ENCODE measurements at regions not wholly inside any gene's neighbourhood (a gene's known extent, or its start where the extent isn't known, plus 50 kb on each side); places are given as distances from the start of the nearest gene placed in this dataset.

DNA sequence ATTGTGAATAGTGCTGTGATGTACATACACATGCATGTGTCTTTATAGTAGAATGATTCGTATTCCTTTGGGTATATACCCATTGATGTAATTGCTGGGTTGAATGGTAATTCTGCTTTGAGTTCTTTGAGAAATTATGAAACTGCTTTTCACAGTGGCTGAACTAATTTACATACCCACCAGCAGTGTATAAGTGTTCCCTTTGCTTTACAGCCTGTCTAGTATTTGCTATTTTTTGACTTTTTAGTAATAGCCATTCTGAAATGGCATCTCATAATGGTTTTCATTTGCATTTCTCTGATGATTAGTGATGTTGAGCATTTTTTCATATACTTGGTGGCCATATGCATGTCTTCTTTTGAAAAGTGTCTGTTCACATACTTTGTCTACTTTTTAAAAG is 54.5 kb upstream of the FAM78B start:
- DNase-seq (ENCODE audit: extremely low read depth, low read depth, low spot score): no peak

DNA sequence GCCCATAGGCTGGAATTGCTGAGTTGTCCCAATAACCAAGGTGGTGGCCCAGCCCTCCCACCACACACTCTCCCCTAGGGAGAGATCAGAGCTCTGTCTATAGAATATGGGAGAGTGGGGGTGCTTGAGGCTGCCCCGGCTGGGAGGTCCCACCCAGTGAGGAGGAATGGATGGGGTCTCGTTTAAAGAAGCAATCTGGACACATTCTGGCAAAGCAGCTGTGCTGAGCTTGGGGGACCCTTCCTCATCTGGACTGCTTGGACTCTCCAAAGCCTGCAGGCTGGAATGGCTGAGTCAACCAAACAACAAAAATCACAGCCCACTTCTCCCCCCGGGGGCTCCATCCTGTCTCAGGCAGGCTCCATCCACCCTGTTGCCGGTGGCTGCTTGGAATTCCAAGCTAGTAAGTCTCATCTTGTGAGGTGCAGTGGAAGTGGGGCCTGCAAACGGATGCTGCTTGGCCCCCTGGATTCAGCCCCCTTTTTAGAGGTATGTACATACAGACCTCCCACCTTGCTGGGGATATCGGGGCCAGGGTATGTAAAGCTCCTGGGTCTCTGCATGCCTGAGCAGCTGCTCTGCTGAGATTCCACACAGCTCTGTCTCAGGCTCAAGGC is 67.1 kb upstream of the FAM78B start:
- DNase-seq (ENCODE audit: extremely low read depth, low read depth, low spot score): no peak

DNA sequence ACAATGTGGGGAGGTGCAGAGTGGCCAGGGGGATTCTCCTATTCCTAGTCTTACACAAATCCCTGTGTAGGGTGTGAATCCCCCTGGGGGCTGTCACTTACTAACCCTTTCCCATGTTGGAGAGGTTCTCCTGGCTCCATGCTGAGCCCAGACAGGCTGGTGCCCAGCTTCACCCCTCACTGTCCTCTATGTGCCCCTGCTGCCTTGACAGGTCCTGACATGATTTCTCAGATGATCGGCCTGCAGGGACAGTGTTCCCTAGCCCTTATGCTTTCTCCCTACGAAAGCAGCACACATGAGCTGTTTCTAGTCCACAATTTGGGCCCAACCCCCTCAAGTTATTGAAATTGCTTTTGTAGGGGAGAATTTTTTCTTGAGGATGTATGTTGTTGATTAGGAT is 68.9 kb upstream of the FAM78B start:
- DNase-seq (ENCODE audit: extremely low read depth, low read depth, low spot score): no peak

DNA sequence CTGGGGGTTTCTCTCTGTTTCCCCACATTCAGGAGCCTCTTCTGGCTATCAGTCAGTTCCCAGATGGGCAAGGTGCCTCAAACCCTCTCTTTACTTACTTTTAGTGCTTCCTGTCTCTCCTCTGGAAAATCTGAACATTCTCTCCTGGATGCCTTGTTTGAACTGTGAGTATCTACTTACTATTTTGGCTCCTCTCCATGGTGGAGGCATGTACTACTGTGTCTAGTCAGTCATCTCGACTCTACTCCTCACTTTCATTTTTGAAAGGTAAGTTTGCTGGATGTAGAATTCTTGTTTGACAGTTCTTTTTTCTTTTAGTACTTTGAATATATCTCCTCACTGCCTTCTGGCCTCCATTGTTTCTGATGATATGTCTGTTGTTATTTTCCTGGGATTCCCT is 70.9 kb upstream of the FAM78B start:
- DNase-seq (ENCODE audit: extremely low read depth, low read depth, low spot score): no peak

DNA sequence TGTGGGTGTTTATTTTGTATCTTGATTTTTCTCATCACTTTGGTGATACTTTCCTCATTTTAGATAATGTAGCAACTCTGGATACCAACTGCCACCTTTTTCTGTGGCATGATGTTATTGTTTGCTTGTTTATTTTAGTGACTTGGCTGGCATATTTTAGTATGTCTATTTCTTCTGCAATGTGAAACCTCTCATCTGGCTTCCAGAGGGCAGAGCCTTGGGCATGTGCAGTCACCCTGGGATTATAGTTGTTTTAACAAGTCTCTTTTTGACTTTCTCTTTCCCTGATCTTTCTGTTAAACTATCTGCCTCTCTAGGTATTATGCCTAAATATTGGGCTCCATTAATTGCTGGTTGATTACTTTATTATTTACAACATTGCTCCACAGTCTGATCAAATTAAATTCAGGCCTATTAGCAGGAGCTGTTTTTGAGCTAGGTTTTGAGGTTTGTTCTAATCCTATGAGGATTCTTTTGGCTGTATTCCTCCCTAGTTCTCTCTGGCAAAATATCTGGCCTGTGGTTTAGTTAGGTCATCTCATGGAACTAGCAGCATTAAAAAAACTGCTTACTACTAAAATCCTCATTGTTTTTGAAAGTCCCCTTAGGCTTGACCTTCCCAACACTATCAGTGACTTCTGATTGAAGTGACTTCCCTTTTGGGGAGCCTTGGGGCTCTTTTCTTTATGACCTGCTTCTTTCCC is 86.4 kb upstream of the FAM78B start:
- DNase-seq (ENCODE audit: extremely low read depth, low read depth, low spot score): no peak

DNA sequence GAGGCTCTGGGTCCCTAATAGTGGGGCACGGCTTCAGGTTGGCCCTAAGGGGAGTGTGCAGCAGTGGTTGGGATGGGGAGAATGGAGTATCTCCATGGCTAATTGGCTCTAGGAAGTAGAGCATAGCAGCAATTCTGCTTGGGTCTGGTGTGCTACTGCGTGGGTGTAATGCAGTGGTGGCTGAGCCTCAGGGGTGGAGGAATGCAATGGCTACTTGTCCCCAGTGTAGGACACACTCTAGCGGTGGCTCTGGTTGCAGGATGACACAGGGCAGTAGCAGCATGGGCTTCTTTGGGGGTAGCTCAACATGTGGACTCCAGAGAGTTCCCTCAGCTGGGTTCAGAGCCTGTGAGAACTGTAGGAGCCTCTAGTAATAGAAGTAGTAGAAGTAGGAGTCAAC is 91.2 kb upstream of the FAM78B start:
- no peak for DNase-seq (ENCODE audit: extremely low read depth, low read depth, low spot score)

DNA sequence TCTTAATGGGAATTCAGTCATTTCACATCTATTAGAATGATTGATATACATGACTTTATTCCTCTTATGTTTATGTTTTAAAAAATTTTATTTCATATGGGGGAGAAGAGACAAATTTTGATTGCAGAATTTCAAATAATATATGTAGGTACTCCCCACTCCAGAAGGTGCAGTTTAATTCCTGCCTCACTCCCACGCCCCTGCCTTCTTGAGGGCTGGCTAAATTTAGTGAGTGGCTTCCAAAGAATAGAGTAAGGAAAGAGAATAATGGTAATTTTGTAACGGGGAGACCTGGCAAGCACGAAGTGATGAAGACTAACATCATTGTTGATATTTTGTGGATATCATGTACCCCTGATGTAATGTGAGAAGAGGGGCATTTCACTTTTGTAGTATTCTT is 94.7 kb upstream of the FAM78B start:
- no peak for DNase-seq (ENCODE audit: extremely low read depth, low read depth, low spot score)

DNA sequence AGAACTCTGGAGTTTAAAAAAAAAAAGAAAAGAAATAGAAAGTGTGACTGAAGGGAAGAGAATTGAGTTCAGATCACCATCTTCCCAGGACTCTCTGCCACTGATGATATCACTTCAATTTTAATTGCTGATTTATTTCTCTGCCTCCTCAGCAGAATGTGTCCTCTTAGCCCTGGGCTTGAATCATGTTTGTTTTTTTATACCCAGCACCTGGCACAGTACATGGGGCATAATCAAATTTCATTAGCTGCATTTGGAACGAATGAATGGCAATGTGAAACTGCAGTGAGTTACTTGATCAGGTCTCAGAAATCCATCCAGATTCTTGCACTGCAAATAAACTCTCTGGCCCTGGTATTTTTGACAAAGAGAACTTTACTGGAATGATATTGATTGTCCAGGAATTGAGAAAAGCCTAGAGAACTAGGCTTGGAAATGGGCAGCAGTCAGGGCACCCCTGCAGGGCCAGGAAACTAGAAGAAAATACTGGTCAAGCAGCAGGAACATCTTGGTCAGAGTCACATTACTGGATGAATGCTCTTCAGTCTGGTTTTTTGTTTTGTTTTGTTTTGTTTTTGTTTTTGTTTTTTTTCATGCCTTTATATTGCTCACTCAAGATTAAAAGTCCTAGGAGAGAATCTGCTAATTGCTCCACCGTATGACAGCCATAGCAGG is 103.8 kb upstream of the FAM78B start:
- no peak for DNase-seq (ENCODE audit: extremely low read depth, low read depth, low spot score)

DNA sequence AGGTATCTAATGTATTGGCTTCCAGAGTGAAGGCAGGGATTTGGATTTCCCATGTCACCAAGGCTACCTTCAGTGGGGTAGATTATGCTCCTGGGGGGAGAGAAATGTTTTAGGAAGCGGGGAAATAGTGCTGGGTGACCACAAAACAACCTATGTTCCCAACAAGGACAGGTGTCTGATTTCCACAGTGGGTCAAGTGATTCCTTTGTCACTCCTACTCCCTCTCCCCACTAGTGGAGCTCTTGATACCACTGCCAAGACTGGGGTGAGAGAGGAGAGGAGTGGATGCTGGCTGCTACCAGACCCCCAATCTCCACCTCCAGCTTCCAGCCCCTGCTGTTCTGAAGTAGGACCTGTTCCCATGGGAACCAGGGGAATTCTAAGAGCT is 104.3 kb upstream of the FAM78B start:
- DNase-seq (ENCODE audit: extremely low read depth, low read depth, low spot score): no peak

DNA sequence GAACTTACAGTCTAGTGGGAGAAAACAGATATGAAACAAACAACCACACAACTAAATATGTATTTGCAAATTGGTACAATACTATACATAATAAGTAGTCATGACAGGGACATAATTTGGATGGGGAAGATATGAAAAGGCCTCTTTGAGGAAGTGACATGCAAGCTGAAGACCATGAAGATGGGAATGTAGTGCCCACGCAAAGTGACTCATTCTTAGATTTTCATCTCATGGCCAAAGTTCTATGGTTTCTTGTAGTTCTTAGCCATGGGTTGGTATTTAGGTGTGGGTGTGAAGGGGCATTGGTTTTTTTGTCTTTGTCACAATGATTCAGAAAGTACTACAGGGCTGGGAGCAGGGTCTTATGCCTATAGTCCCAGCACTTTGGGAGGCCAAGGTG is 105.4 kb upstream of the FAM78B start:
- DNase-seq (ENCODE audit: extremely low read depth, low read depth, low spot score): no peak

DNA sequence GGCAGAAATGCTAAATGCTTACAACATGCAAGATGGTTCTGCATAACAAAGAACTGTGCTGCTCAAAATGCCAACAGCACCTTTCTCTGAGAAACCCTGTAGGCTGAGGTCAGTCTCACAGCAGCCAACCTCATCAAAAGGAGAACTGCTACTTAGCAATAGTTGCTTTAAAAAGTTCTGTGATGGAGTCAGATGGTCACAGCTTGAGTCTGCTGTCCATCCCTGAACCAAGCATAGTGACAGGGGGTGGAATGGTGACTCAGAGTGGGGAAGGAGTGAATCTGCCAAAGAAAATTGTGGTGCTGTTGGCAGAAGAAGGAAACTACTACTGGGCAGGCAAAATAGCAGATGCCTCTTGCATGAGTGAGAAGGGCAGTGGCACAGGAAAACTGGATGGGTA is 106.0 kb upstream of the FAM78B start:
- DNase-seq (ENCODE audit: extremely low read depth, low read depth, low spot score): no peak

DNA sequence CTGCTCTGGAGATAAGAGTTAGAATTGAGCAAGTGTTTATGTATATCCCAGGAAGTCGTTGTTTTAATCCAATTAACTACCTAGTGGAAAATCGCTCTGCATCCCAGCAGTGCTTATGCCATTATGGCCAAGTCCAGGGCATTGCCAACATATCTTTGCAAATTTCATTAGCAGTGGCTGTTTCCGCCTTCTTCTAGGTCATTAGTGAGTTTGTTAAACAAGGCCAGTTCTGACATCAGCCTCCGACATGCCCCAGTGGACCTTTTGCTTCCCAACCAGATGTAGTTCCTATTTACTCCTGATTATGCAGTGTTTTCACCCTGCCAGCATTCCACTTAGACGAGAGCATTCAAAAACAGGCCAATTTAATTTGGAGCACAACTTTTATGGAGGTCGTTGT is 106.8 kb upstream of the FAM78B start:
- no peak for DNase-seq (ENCODE audit: extremely low read depth, low read depth, low spot score)

DNA sequence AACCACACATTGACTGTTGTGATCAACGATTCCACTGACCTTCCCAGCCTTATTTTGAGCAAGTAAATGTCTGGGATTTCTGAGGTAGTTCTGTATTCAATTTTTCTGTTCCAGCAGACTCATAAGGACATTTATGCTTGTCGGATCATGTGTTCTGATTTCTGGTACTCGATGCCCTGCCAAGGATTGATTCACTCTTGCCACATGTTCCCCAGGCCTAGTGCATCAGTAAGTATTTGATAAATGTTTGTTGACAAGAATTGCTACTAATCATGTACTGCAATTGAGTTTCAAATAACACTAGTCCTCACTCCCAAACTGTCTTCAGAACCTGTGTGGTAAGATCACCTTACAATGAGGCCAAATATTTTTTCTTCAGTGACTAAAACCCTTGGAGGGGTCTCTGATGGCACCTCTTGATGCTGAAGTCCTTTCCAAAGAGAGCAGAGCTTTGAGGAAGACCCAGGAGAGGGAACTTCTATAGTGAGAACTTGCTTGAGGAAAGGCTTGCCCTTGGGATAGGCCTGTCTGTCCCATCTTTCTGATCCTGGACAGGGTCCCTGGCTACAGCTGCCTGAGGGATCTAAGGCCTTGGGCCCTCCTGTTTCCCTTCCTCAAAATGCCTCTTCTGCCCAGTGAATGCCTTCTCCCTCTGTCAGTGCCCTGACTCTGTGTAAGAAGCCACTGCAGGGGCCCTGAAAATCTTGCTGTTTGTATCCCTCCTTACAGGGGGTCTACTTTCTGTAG is 115.8 kb upstream of the FAM78B start:
- DNase-seq (ENCODE audit: extremely low read depth, low read depth, low spot score): no peak

DNA sequence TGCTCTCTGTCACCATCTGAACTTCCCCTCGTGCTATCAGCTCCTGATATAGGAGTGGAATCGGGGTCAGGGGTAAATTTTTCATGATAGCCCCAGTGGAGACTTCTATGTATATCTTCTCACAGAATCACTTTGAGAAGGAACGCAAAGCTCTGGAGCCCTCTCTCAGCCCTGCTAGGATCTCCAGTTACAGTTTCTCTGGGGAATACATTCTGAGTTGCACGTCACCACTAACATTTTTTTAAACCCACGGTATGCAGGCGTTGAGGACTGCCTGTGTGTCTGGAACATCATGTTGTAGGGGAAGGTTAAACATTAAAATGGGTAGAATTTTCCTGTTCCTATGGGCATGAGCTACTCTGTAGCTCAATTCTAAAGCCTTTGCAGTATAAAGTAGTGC is 116.4 kb upstream of the FAM78B start:
- DNase-seq (ENCODE audit: extremely low read depth, low read depth, low spot score): no peak

DNA sequence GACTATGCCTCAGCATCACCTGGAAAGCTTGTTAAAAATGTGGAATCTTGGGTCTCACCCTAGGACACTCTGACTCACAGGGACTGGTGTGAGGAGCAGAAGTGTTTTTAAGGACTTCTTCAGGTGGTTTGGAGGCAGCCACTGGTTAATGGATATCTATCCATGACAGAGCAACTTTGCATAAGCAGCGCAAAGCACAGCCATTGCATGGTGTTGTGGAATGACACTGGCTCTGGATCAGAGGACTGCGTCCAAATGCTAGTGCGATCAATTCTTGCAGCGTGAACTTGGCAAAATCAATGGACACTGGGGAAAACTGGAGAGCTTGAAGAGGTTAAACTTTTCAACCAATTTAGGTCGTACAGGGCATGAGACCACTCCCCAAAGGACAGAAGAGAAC is 116.8 kb upstream of the FAM78B start:
- DNase-seq (ENCODE audit: extremely low read depth, low read depth, low spot score): no peak

DNA sequence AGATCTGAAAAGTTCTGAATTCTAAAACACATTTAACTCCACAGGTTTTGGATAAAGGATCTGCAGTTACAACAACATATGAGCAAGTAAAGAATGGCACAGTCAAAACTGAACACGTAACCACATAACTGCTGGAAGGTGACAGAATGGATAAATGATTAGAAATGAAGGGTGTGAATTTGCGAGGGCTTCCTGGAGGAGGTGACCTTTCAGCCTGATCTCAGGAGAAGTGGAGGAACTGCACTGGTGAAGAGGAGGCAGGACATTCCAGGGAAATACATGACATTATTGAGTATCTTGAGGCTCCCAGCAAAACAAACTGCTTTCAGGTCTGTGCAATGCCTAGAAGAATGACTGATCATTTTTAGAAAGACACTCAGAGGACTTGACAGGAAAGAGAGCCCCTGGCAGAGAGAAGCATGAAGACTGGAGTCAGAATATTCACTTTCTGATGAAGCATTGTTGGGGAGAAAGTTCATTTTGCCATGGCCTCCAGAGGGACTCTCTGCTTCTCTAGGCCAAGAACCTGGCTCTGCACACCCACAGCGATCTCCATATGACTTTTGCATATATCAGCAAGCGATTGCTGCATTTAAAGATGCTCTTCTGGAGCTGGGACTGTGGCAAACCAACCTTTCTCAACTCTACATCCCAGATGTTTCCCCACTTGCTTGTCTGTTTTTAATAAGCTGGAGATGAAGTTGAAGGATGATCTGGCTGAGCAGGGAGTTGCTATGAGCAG is 122.7 kb upstream of the FAM78B start:
- no peak for DNase-seq (ENCODE audit: extremely low read depth, low read depth, low spot score)

DNA sequence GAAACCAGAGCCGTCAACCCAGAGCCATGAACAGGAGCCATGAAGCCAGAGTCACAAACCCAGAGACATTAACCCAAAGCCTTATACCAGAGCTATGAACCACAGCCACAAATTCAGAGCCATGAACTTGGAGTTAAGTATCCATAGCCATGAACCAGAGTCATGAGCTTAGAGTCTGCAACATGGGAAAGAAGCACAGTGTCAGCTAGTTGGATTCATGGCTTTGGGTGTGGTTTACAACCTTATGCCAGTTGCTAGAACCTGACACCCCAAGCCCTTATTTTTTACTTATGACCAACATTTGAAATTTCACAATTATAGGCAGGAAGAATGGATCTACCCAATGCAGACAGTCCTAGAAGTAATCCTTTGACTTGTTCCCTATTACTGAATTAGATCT is 128.9 kb upstream of the FAM78B start:
- no peak for DNase-seq (ENCODE audit: extremely low read depth, low read depth, low spot score)

DNA sequence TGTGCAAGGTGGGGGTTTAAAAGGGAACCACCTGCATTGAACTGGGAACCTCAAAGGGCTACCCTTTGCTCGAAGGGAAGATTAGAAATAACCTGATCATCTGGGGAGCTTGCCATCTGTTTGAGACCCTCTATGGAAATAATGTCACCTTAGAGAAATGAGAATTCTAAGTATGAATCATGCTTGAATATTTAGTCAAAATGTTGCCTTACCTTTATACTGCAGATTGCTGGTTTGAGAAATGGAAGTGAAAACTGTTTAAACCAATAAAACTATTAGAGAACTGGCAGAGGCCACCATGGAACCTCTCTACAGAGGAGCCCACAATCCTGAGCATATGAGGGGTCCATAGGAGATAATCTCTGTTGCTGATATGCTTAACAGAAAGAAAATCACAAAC is 131.2 kb upstream of the FAM78B start:
- DNase-seq (ENCODE audit: extremely low read depth, low read depth, low spot score): no peak

DNA sequence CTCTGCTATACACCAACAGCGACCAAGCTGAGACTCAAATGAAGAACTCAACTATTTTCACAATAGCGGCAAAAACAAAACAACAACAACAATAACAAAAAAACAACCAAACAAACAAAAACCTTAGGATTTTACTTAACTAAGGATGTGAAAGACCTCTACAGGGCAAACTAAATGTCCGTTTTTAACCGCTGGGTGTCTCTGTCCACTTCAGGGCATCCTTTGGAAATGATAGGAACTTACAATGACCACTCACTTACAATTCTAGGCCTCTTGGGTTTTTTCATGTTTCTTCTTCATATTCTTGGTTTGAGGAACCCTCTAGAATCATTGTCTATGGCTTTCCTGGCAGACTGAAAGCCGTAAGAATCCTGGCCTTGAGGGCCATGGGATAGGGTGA is 134.0 kb upstream of the FAM78B start:
- DNase-seq (ENCODE audit: extremely low read depth, low read depth, low spot score): no peak

DNA sequence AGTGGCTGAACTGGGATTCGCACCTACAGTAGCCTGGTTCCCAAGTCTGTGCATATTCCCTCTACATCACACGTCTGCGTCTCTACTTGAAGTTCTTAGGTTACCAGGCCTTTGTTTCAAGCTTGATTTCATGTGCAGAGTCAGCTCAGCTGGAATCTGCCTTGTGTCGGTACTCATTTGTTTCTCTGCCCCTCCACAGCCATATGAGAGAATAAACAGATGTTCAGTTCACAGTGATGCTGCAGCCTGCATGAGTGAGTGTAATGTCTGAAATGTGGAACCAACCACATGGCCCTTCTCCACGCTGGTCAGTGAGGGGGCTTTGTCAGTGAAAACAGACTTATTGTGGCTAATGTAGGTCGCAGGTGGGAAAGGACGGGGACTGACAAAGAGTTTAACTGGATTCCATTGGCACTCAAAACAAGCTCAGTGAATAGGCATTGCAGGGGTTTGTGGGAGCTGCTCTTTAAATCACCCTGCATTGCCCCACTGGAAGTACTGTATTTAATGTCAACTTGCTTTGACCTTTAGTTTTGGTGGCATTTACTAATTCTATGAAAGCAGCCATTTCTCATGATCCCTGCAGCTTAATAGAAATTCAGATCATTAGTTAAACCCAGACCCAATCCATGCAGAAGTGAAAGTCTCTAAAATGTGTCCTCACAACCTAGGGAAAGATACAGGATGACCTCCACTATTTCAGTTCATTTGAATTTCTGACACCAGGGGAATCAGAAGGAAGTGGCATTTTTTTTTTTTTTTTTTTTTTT is 136.4 kb upstream of the FAM78B start:
- no peak for DNase-seq (ENCODE audit: extremely low read depth, low read depth, low spot score)

Measured in glomerular endothelial cell (primary cell).